HG03558 (cell line): ENCODE measurements at regions not wholly inside any gene's neighbourhood (a gene's known extent, or its start where the extent isn't known, plus 50 kb on each side); places are given as distances from the start of the nearest gene placed in this dataset.
"Not testable (repeated sequence)": the region's sequence is repeated elsewhere in the genome, so short reads cannot be mapped to it uniquely, and the experiment has no call there.

ENCODE experiments used
- ATAC-seq: cut with Tn5 transposase; IDR thresholded peaks from one replicate; pipeline ENCODE4 v1.9.1; 2021; ENCODE audit warnings: moderate number of reproducible peaks; ENCODE audit not compliant: unreplicated experiment; ENCODE audit errors: extremely low read depth

DNA sequence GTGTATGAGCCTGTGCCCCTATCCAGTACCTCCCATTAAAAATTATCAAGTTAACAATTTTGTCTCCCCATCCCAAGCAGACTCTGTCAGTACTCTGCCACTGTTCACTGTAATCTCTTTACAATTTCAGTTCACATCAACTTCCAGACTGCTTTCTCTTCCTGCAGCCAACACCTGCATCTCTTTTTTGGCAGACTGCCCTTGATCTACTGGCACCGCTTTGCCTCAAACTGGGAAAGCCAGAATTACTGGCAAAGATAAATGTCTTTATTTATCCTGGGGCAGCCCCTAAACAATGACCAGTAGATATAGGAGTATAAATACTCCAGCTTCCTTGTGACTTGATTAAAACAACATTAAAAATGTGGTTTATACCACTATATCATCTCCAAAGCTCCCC is 494.1 kb downstream of the ZNF385D start:
- ATAC-seq: no peak

DNA sequence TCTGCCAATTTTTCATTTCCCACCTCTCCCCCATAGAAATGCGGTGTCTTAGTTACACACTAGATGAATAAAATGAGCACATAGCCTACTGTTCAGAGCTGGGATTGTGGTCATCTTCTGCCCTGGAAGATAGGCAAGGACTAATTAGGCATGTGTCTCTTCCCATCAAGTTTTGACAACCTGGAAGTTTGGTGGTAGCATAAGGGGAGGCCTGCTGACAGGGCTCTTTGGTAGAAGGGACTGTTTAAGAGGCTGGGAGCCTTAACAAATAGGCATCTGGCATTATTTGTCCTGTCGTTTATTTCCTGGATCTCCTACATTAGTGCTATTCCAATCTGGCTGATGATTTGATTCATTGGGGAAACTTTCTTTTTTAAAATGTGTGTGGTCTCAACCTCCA is 512.3 kb downstream of the ZNF385D start:
- ATAC-seq: no peak

DNA sequence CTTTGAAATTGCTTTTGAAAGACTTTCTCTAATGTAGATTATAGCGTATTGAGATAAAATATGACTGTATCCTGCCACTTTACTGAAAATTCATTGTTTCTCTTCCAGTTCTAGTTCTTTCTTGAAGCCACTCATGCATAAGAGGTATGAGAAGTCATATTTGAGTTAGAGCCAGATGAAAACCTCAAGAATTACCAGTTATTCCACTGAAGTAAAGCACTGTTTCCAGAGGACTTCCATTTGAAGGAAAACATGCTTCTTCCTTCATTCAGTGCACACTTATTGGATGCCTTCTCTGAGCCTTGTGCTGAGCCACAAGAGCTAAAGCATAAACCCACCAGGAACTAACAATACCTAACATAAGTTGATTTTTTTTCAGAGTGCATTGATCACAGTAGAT is 513.4 kb downstream of the ZNF385D start:
- ATAC-seq: no peak

DNA sequence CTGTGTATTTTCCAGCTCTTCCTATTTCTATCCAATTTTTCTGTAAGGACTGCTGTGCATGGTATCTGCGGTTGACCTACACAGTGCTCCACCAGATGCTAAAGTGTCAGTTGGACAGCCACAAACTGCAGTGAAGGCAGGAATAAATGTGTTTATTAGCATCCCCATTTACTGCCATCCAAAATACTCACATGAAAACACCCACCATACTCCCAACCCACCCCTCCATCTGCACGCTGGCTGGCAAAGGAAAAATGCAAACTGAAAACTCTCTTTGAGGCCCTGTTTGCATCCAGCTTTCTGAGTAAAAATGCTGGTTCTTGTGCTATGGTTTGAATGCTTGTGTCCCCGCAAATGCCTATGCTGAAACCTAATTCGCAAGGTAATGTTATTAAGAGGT is 515.5 kb downstream of the ZNF385D start:
- ATAC-seq: no peak

DNA sequence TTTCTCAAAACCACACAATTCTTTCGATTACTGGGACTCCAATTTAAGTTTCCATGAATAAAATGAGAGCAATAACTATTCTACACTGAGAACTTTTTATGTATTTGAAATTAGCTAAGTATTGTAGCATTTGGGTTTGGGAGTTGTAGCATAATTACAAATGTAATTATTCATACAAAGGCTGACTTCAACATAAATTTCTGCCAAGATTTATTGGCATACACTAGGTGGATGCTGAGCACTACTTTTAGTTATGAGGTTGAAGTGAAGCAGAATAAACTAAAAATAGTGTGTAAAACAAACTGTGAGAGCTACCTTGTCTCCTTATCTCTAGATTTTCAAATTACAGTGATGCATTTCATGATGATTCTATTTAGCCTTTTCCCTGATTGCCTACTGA is 516.1 kb downstream of the ZNF385D start:
- ATAC-seq: no peak

DNA sequence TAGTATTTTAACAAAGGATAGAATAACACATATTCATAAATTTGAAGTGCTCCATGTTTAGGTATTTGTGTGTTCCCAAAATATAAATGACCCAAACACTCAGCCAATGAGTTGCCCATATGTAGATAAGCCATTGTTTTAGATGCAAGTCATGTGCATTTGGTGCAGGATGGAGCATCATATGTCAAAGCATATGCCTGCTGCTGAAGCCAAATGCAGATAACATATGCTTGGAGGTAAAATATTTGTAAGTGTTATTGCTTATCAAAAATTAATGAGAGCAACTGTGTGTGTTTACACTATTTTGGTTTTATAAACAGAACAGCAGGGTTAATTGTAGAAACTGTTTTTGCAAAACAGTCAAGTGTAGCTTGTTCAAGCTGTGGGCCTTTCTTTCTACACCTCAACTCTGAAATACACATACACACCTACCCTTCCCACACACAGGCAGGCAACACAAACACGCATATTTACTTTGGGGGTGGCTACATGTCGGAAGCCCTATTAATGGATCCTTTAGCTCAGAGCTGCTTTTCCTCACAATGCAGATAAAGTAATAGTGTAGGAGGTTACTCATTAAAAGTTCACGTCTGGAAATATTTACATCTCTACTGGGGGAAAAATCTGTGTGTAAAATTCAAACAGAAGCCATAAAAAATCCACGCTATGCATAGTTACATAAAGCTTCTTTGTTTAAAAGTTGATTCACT is 521.4 kb downstream of the ZNF385D start:
- ATAC-seq: no peak

DNA sequence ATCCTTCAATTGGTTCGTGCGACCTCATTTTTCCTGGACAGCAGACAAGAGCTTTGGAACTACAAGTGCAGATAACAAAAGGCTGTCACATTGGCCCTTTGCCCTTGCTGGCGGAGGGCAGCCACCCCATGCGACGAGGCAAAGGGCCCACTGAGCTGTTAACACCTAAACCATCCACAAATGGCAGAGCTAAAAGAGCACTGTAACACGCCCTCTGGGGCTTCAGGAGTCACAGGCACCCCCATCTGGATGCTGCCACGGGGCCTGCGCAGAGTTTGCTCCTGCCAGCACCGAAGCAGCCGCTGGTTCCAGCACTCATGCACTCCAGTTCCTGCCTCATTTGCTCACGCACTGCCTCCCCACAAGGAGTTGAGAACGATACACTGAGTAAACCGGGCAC is 524.9 kb downstream of the ZNF385D start:
- no peak for ATAC-seq

DNA sequence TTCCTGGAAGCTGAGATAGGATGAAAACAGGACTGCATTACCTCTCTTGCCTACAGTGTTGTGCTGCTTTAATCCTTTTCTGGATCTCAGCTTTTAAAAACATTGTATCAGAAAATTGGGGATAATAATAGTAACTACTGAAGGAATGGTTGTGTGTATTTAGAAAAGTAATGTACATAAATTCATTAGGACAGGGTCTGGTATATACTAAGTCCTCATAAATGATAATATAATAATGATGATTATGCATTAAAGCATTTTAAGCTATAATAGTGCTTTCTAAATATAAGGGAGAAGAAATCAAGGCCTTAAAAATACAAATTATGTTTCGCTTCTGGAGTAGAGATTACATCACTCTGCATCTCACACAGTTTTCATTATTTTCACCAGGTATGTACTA is 530.1 kb downstream of the ZNF385D start:
- ATAC-seq: no peak

DNA sequence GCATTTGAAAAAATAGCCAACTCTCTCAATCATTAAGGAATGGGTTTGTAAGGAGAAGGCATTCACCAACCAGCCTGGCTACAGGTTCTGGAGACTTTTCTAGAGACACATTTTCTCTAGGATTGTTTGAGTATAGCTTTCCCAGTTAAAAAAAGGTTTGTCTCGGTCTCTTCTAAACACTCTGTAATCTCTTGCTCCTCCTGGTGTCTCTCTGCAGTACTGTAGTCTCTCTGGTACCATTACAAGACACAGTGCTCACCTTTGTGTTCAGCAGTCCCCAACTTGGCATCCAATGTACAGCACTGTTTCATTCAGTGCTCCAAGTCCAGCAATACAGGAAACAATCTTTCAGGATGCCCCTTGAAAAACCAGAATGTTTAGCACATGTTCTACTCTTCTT is 534.4 kb downstream of the ZNF385D start:
- ATAC-seq: no peak

DNA sequence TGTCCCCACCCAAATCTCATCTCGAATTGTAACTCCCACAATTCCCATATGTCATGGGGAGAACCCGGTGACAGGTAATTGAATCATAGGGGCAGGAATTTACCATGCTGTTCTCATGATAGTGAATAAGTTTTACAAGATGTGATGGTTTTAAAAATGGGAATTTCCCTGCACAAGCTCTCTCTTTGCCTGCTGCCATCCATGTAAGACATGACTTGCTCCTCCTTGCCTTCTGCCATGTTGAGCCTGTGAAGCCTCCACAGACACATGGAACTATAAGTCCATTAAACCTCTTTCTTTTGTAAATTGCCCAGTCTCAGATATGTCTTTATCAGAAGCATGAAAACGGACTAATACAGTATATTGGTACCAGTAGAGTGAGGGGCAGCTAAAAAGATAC is 546.9 kb downstream of the ZNF385D start:
- ATAC-seq: not testable (repeated sequence)

DNA sequence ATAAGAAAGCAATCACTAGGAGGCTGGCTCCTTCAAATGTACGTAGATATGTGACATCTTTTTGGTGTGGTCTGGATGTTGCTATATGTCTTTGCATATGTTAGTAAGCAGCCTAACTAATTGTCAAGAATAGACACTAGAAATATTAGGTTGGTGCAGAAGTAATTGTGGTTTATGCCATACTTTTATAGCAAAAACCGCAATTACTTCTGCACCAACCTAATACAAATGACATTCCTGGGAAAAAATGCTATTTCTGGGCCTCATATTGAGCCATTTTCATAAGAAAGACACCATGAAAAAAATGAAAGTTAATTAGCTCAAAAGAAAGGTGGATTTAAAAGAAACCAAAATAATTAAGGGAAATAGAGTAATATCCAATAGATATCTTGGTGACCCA is 555.8 kb downstream of the ZNF385D start:
- ATAC-seq: no peak

DNA sequence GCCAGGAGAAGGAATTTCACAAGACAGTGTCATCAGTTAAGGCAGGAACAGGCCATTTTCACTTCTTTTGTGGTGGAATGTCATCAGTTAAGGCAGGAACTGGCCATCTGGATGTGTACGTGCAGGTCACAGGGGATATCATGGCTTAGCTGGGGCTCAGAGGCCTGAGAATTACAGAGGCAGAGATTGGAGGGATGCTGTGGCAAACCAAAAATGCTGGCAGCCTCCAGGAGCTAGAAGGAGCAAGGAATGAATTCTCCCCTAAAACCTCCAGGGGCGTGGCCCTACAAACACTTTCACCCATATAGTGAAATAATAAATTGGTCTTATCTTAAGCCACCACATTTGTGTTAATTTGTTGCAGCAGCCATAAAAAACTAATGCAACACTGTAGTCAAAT is 557.0 kb downstream of the ZNF385D start:
- ATAC-seq: not testable (repeated sequence)

DNA sequence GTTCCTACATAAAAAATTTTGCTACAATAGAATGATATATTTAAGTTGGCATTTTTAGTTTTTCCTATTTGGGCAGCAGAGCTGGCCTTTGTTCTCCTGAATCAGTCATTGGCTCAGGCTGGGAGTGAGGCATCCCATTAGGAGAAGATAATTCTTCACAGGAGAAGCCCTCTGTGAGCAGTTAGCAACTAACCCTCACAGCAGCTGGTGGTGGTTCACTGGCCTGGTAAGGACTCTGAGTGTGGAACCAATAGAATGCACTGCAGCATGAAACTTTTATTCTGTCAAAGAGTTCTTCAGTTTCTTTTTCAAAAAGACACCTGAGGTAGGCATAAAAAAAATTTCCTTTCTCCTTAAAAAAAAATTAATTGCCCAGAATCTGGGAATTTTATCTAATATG is 562.6 kb downstream of the ZNF385D start:
- ATAC-seq: no peak

DNA sequence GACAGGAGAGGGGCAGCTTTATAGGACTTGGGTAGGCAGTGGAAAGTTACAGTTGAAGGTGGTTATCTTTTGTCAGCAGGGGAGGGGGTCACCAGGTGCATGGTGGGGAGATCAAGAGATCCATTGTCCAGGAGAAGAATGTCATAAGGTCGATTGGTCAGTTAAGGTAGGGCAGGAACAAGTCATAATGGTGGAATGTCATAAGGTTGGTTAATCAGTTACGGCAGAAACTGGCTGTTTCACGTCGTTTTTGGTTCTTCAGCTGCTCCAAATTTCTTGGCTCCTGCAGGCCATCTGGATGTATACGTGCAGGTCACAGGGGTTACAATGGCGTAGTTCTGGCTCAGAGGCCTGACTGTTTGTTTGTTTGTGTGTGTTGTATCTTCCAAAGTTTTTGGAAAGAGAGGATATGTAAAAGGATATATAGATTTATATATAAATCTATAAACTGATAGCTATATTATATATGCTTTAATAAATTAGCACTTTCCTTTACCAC is 565.1 kb downstream of the ZNF385D start:
- no peak for ATAC-seq

DNA sequence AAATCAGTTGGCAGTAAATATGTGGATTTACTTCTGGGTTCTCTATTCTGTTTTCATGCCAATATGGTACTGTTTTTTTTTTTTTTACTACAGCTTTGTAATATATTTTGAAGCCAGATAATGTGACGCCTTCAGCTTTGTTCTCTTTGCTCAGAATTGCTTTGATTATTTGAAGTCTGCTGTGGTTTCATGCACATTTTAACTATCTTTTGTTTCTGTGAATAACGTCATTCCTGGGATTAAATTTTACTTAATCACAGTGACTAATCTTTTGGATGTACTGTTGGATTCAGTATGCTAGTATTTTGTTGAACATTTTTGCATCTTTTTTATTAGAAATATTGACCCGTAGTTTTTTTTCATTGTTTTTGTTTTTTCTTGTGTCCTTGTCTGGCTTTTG is 576.5 kb downstream of the ZNF385D start:
- ATAC-seq: no peak

DNA sequence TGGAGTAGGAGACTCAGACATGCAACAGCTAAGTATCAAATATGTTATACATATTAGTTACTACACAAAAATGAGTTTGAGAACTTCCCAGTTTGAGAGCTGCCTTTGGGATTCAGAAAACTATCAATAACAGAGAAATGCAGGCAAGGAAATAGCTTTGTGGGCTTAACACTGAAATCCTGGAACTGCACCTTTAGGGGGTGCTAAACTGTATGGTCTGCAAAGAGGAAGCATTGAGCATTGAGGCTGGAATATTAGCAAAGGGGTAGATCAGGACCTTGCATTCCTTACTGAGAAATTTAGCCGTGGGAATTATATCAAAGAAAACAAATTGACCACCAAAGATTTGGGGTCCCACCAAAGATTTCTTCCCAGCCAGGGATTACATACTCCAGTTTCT is 580.0 kb downstream of the ZNF385D start:
- ATAC-seq: no peak

DNA sequence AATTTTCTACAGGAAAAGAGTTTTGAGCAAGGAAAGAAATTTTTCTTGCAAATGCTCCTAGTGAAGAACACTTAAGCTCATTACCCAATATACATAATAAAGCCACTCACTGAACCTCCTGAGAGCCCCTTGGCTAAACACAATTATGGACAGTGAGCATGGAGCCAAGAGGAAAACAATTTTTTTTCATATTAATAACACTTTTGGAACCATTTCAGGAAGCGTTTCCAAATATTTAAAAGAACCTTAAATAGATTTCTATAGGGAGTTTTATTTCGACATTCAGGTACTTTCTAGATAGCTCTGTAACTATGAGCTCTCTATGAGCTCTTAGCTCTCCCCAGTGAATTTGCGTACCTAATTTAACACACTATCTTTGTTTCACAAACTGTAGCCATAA is 581.1 kb downstream of the ZNF385D start:
- no peak for ATAC-seq

DNA sequence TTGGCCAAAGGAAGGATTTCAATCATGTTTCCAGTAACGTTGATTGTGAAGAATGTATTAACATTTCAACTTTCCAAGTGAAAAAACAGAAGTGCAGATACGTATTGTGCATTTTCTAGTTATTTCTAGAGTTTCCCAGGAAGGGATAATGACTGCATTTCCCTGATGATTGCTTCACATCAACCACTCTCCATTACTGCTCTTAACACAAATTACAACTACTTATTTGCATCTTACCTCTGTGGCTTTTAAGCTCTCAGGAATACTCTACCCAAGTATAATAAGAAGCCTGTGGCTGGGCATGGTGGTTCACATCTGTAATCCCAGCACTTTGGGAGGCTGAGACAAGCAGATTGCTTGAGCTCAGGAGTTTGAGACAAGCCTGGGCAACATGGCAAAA is 582.5 kb downstream of the ZNF385D start:
- no peak for ATAC-seq

DNA sequence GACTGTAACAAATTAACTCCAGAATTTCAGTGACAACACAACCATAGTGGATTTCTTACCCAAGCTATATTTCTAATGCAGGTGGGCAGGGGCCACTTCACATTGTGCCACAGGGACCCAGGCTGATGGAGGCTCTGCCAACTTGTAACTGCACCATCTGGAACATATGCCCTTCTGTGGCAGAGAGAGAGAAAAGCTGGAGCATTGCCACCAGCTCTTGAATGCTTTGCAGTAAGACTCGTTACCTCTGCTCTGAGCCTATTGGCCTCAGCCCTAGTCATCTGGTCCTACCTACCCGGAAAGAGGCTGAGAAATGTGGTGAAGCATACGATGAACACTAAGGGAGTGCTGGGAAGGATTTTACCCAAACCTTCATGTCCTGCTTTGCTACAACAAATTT is 587.1 kb downstream of the ZNF385D start:
- ATAC-seq: no peak

DNA sequence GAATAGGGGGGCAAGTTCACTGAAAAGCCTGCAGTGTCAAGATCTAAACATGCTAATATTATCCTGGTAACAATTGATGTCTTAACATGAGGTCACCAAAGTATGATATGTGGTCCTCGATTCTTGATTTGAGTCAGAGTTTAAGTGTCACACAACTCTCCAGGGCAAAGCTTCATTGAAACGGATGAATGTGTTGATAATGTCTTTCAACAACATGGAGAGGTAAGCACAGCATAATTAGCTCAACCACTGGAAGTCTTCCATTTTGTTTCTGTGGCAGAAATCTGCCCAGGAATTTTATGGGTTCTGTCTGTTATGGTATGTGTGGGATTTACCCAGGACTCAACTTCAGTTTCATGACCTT is 591.5 kb downstream of the ZNF385D start:
- ATAC-seq: no peak

DNA sequence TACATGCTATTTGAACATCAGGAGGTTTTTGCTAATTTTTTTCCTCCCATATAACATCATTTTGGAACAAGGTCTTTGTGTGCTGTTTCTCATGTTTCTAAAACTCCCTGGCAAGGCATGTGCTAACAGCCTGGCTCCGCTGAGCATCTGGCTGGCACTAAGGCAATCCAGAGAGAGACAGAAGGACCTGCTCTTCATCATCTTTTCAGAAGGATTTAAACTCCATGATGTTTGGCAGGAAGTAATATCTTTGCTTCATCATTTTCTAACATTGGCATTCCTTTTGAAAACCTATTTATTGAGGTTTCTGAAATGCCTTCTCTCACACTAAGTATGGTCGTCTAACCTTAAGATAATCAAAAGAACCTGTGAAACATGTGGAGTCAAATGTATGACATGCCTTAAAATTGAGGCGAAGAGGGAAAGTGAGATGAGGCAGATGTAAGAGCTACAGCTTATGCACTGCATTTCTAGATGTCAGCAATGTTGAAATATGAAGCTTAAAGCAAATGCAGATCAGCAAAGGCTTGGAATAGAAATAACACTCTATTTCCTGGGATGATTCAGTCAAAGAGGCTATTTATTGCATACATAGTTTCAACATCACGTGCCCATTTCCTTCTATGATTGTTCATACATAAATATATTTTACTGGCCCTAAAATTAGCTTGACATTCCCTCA is 592.0 kb downstream of the ZNF385D start:
- no peak for ATAC-seq

DNA sequence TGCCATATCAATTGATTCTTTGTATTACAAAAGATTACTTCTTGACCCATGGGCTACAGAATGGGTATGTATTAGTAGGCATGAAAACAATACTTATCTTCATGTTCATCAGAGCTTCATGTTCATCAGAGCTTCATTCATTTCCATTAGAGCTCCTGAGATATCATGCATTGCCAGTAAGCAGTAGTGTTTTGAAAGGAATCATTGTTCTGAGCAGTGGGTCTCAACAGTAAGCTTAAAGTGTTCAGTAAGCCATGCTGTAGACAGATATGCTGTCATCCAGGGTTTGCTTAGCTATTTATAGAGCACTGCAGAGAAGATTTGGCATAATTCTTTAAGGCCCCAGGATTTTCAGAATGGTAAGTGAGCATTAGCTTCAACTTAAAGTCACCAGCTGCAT is 596.1 kb downstream of the ZNF385D start:
- no peak for ATAC-seq
